ENCODE measurements at regions not wholly inside any gene's neighbourhood (a gene's known extent, or its start where the extent isn't known, plus 50 kb on each side); places are given as distances from the start of the nearest gene placed in this dataset.

GRCh38 chr9:118732998-118733397, 636.2 kb downstream of the BRINP1 start:
- H3K9me3 ChIP-seq = no peaks in the 10 kb centered on the region
- CTCF ChIA-PET = no interaction called here
- no TSS peak for BruUV-seq (replicated peaks)
- no peak overlapping the region for H3K4me3 Mint-ChIP-seq (ENCODE audit: unreplicated experiment)
- no peak overlapping the region for H3K4me3 ChIP-seq (ENCODE audit: low read depth, low read length)
- H3K9me3 Mint-ChIP-seq (ENCODE audit: unreplicated experiment) = peaks cover 35% of the 10 kb centered on the region
- H3K36me3 Mint-ChIP-seq (ENCODE audit: insufficient read depth, unreplicated experiment) = no peaks in the 10 kb centered on the region
- no peaks in the 10 kb centered on the region for H3K4me1 ChIP-seq
- no peaks in the 10 kb centered on the region for H3K27me3 ChIP-seq (replicated peaks; ENCODE audit: control insufficient read depth, insufficient read depth, low read length)
- H3K36me3 ChIP-seq (ENCODE audit: control insufficient read depth, insufficient read depth, low read length) = no peaks in the 10 kb centered on the region
- no peak overlapping the region for H3K27ac Mint-ChIP-seq (ENCODE audit: unreplicated experiment)
- no peak for DNase-seq
- POLR2A ChIA-PET = no interaction called here
- H3K27me3 Mint-ChIP-seq (ENCODE audit: insufficient read depth, unreplicated experiment) = peaks cover 3% of the 10 kb centered on the region
- H3K4me1 Mint-ChIP-seq (ENCODE audit: low read depth, unreplicated experiment) = no peaks in the 10 kb centered on the region
- no peak for TF ChIP-seq CTCF (IDR thresholded peaks at IDR 0.05; ENCODE audit: insufficient read depth in 1 of 2, low read depth in 1 of 2, low read length in 1 of 2, severe bottlenecking in 1 of 2, unreplicated experiment in 1 of 2)
- intact Hi-C loops (cut with micrococcal nuclease; ENCODE audit: unreplicated experiment) = no loop called here

GRCh38 chr9:118734696-118735095, 634.5 kb downstream of the BRINP1 start:
- peaks cover 3% of the 10 kb centered on the region for H3K27me3 Mint-ChIP-seq (ENCODE audit: insufficient read depth, unreplicated experiment)
- no peak overlapping the region for H3K4me3 Mint-ChIP-seq (ENCODE audit: unreplicated experiment)
- no peaks in the 10 kb centered on the region for H3K36me3 Mint-ChIP-seq (ENCODE audit: insufficient read depth, unreplicated experiment)
- no peak overlapping the region for H3K27ac Mint-ChIP-seq (ENCODE audit: unreplicated experiment)
- Histone ChIP-seq H3K4me1 (no peaks in the 10 kb centered on the region), H3K27me3 (replicated peaks; ENCODE audit: control insufficient read depth, insufficient read depth, low read length) (no peaks in the 10 kb centered on the region), H3K36me3 (ENCODE audit: control insufficient read depth, insufficient read depth, low read length) (no peaks in the 10 kb centered on the region), H3K9me3 (no peaks in the 10 kb centered on the region), H3K4me3 (ENCODE audit: low read depth, low read length) (no peak overlapping the region)
- H3K4me1 Mint-ChIP-seq (ENCODE audit: low read depth, unreplicated experiment) = no peaks in the 10 kb centered on the region
- DNase-seq = no peak
- CTCF ChIA-PET = no interaction called here
- no peak for TF ChIP-seq CTCF (IDR thresholded peaks at IDR 0.05; ENCODE audit: insufficient read depth in 1 of 2, low read depth in 1 of 2, low read length in 1 of 2, severe bottlenecking in 1 of 2, unreplicated experiment in 1 of 2)
- POLR2A ChIA-PET = no interaction called here
- no TSS peak for BruUV-seq (replicated peaks)
- intact Hi-C loops (cut with micrococcal nuclease; ENCODE audit: unreplicated experiment) = no loop called here
- H3K9me3 Mint-ChIP-seq (ENCODE audit: unreplicated experiment) = peaks cover 50% of the 10 kb centered on the region

DNA sequence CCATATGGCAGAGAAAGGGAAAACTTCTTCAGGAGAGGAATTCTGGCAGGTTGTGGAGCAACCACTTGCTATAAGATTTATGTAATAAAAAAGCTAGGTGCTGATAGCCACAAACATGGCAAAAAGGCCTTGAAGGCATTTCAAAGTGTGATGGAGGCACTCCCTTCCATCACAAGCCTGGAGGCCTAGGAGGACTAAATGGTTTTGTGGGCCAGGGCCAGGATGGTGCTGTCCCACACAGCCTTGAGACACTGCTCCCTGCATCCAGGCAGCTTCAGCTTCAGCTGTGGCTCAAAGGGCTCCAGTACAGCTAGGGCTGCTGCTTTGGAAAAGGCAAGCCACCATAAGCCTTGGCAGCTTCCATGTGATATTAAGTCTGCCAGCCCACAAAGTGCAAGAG, 632.8 kb downstream of the BRINP1 start:
- Histone ChIP-seq H3K9me3 (no peaks in the 10 kb centered on the region), H3K4me3 (ENCODE audit: low read depth, low read length) (no peak overlapping the region), H3K36me3 (ENCODE audit: control insufficient read depth, insufficient read depth, low read length) (no peaks in the 10 kb centered on the region), H3K4me1 (no peaks in the 10 kb centered on the region), H3K27me3 (replicated peaks; ENCODE audit: control insufficient read depth, insufficient read depth, low read length) (no peaks in the 10 kb centered on the region)
- H3K36me3 Mint-ChIP-seq (ENCODE audit: insufficient read depth, unreplicated experiment) = no peaks in the 10 kb centered on the region
- TF ChIP-seq CTCF (IDR thresholded peaks at IDR 0.05; ENCODE audit: insufficient read depth in 1 of 2, low read depth in 1 of 2, low read length in 1 of 2, severe bottlenecking in 1 of 2, unreplicated experiment in 1 of 2) = no peak
- no peak for DNase-seq
- no peak overlapping the region for H3K4me3 Mint-ChIP-seq (ENCODE audit: unreplicated experiment)
- H3K4me1 Mint-ChIP-seq (ENCODE audit: low read depth, unreplicated experiment) = no peaks in the 10 kb centered on the region
- ChIA-PET CTCF (no interaction called here), POLR2A (no interaction called here)
- H3K27ac Mint-ChIP-seq (ENCODE audit: unreplicated experiment) = no peak overlapping the region
- no TSS peak for BruUV-seq (replicated peaks)
- H3K27me3 Mint-ChIP-seq (ENCODE audit: insufficient read depth, unreplicated experiment) = no peaks in the 10 kb centered on the region
- H3K9me3 Mint-ChIP-seq (ENCODE audit: unreplicated experiment) = peaks cover 50% of the 10 kb centered on the region
- intact Hi-C loops (cut with micrococcal nuclease; ENCODE audit: unreplicated experiment) = no loop called here

Measured in Caco-2 (cell line).